SK-N-SH (cell line): ENCODE measurements at regions not wholly inside any gene's neighbourhood (a gene's known extent, or its start where the extent isn't known, plus 50 kb on each side); places are given as distances from the start of the nearest gene placed in this dataset.

ENCODE experiments used
- CTCF ChIA-PET: fragments of 300-600, 350-600 bp; formaldehyde crosslinking; extraction: SDS; loops from one replicate; lab custom pipeline; 2021; lab: Yijun Ruan, JAX
- POLR2A ChIA-PET: fragments of 350-600 bp; sonication (Branson Sonifier 250); formaldehyde crosslinking; extraction: SDS; loops from one replicate; lab custom pipeline; 2020; ENCODE audit warnings: antibody characterized with exemption, inconsistent platforms; lab: Yijun Ruan, JAX
- DNase-seq: peaks from one replicate; pipeline ENCODE4 v3.0.0; 2012
- H2AFZ ChIP-seq: fragments of 200-600 bp; sonication (generic); 2 replicates; pipeline ENCODE4 v1.8.1; 2016; ENCODE audit warnings: antibody characterized with exemption, mild to moderate bottlenecking, low read depth
- H3F3A ChIP-seq: fragments of 200-600 bp; sonication (generic); replicated peaks from 2 replicates; pipeline ENCODE3; 2016; ENCODE audit warnings: antibody characterized with exemption, mild to moderate bottlenecking; ENCODE audit not compliant: insufficient read depth
- H3K27ac ChIP-seq, 2 experiments: fragments of 200-500 bp in 1 of 2; fragments of 200-600 bp in 1 of 2; sonication (Bioruptor generic) in 1 of 2; sonication (generic), shearing (Covaris generic) in 1 of 2; 2 replicates each; pipeline versions ENCODE4 v1.5.1 to v1.6.1; 2014 to 2016; ENCODE audit warnings: low read depth in 2 of 2, inconsistent platforms in 1 of 2, low read length in 1 of 2, mild to moderate bottlenecking in 1 of 2, mixed read lengths in 1 of 2
- H3K27me3 ChIP-seq: fragments of 200-600 bp; sonication (generic), shearing (Covaris generic); 2 replicates; pipeline ENCODE4 v1.6.1; 2016; ENCODE audit warnings: mixed run types; ENCODE audit not compliant: insufficient read depth
- H3K36me3 ChIP-seq, 2 experiments: fragments of 200-500 bp in 1 of 2; fragments of 200-600 bp in 1 of 2; sonication (Bioruptor generic) in 1 of 2; sonication (generic) in 1 of 2; replicated peaks in 1 of 2; 2 replicates each; pipeline versions ENCODE3 to v1.5.1; 2014 to 2016; ENCODE audit warnings: low read length in 1 of 2, mild to moderate bottlenecking in 1 of 2; ENCODE audit not compliant: insufficient read depth in 2 of 2, control insufficient read depth in 1 of 2
- H3K4me1 ChIP-seq, 2 experiments: fragments of 200-500 bp in 1 of 2; fragments of 200-600 bp in 1 of 2; sonication (Bioruptor generic) in 1 of 2; sonication (generic), shearing (Covaris generic) in 1 of 2; 2 replicates each; pipeline versions ENCODE4 v1.5.1 to v1.6.1; 2014 to 2016; ENCODE audit warnings: low read depth in 1 of 2, low read length in 1 of 2, mixed run types in 1 of 2; ENCODE audit not compliant: insufficient read depth in 2 of 2, control insufficient read depth in 1 of 2
- H3K4me2 ChIP-seq: fragments of 200-600 bp; sonication (generic), shearing (Covaris generic); 2 replicates; pipeline ENCODE4 v1.6.1; 2017; ENCODE audit warnings: mixed run types
- H3K4me3 ChIP-seq, 2 experiments: fragments of 200-500 bp in 1 of 2; fragments of 200-600 bp in 1 of 2; sonication (Bioruptor generic) in 1 of 2; sonication (generic), shearing (Covaris generic) in 1 of 2; 2 replicates each; pipeline versions ENCODE4 v1.5.1 to v1.8.1; 2014 to 2016; ENCODE audit warnings: low read depth in 2 of 2, inconsistent platforms in 1 of 2, low read length in 1 of 2, mild to moderate bottlenecking in 1 of 2, mixed read lengths in 1 of 2, moderate library complexity in 1 of 2
- H3K79me2 ChIP-seq: fragments of 200-600 bp; sonication (generic); 2 replicates; pipeline ENCODE4 v1.8.1; 2017; ENCODE audit warnings: mild to moderate bottlenecking; ENCODE audit not compliant: insufficient read depth
- H3K9ac ChIP-seq: fragments of 200-600 bp; sonication (generic); 2 replicates; pipeline ENCODE4 v1.6.1; 2017; ENCODE audit warnings: mixed run types
- H3K9me2 ChIP-seq: fragments of 200-600 bp; sonication (generic); 2 replicates; pipeline ENCODE4 v1.6.1; 2017; ENCODE audit warnings: mixed run types
- H3K9me3 ChIP-seq: fragments of 200-600 bp; sonication (generic); 2 replicates; pipeline ENCODE4 v1.6.1; 2017; ENCODE audit warnings: mixed run types, mild to moderate bottlenecking, moderate library complexity
- H4K20me1 ChIP-seq: fragments of 200-600 bp; sonication (generic); 2 replicates; pipeline ENCODE4 v1.6.1; 2017; ENCODE audit warnings: mild to moderate bottlenecking, mixed run types; ENCODE audit not compliant: insufficient read depth
- CHD2 ChIP-seq: fragments of 150-350 bp; IDR thresholded peaks from 2 replicates; pipeline ENCODE4 v1.6.1; 2018; ENCODE audit warnings: low read length; ENCODE audit not compliant: partially characterized antibody
- CTCF ChIP-seq: fragments of 200-600 bp; sonication (generic); IDR thresholded peaks from 2 replicates; pipeline ENCODE4 v1.6.1; 2017; ENCODE audit warnings: antibody characterized with exemption, mild to moderate bottlenecking, moderate library complexity
- GATA2 ChIP-seq: sonication (generic); formaldehyde crosslinking; IDR thresholded peaks from 2 replicates; pipeline ENCODE4 v1.5.0; 2020; ENCODE audit warnings: mild to moderate bottlenecking, missing genetic modification reagents
- NFIC ChIP-seq: IDR thresholded peaks from 2 replicates; pipeline ENCODE4 v1.4.0; 2012; ENCODE audit warnings: borderline replicate concordance
- NRF1 ChIP-seq: IDR thresholded peaks from 2 replicates; pipeline ENCODE4 v1.6.1; 2012; ENCODE audit warnings: low read depth, mild to moderate bottlenecking, low read length
- POLR2AphosphoS5 ChIP-seq: IDR thresholded peaks from 2 replicates; pipeline ENCODE4 v1.6.1; 2012; ENCODE audit warnings: low read depth, low read length
- RAD21 ChIP-seq: IDR thresholded peaks from 2 replicates; pipeline ENCODE4 v1.6.1; 2012; ENCODE audit warnings: mild to moderate bottlenecking, low read length
- RCOR1 ChIP-seq: fragments of 150-350 bp; IDR thresholded peaks from 2 replicates; pipeline ENCODE4 v1.6.1; 2017; ENCODE audit warnings: antibody characterized with exemption, low read length
- SIN3A ChIP-seq: IDR thresholded peaks from 2 replicates; pipeline ENCODE4 v1.6.1; 2012; ENCODE audit warnings: low read depth, mild to moderate bottlenecking, low read length, moderate library complexity, borderline replicate concordance
- SMC3 ChIP-seq: IDR thresholded peaks from 2 replicates; pipeline ENCODE4 v1.6.1; 2012; ENCODE audit warnings: low read depth, low read length, improper control_type of control experiment
- TAF1 ChIP-seq: IDR thresholded peaks from 2 replicates; pipeline ENCODE4 v1.6.1; 2012; ENCODE audit warnings: low read depth, mild to moderate bottlenecking, low read length, moderate library complexity, borderline replicate concordance
- TCF12 ChIP-seq: IDR thresholded peaks from 2 replicates; pipeline ENCODE4 v1.4.0; 2012
- YY1 ChIP-seq: IDR thresholded peaks from 2 replicates; pipeline ENCODE4 v1.4.0; 2012; ENCODE audit warnings: low read depth, mild to moderate bottlenecking
- WGBS: methylation state at CpG from one replicate; pipeline ENCODE4 v1.1.6; 2017; ENCODE audit warnings: low lambda C conversion rate; 5-methylcytosine and 5-hydroxymethylcytosine counted together
- TF ChIP-seq, protein P1 (sequence below): fragments of 150-350 bp; IDR thresholded peaks from 2 replicates; pipeline ENCODE4 v1.6.1; 2017; ENCODE audit warnings: antibody characterized with exemption, low read length, low read depth, borderline replicate concordance
- TF ChIP-seq, protein P2 (sequence below): IDR thresholded peaks from 2 replicates; pipeline ENCODE4 v1.4.0; 2012; ENCODE audit warnings: low read depth

- H3K9ac ChIP-seq, result no peak overlapping the region
- ChIA-PET POLR2A (no interaction called here), CTCF (interaction anchor here (0.8 to 2.6 kb wide), 4 partner anchors 10 to 169 kb away, joined by 3 to 11 read pairs (median 5); no protein-coding TSS in a partner anchor)
- no peaks in the 10 kb centered on the region for H3K9me2 ChIP-seq
- 69% methylated on average over 4 of the region's 4 CpGs for WGBS
- H3K9me3 ChIP-seq, result no peaks in the 10 kb centered on the region
- H2AFZ ChIP-seq, result no peak overlapping the region
- no peaks in the 10 kb centered on the region for H3F3A ChIP-seq
- no peaks in the 10 kb centered on the region for H3K79me2 ChIP-seq
- H4K20me1 ChIP-seq, result no peaks in the 10 kb centered on the region
- H3K27ac ChIP-seq, result no peak overlapping the region
- TF ChIP-seq POLR2AphosphoS5 (no peak), SIN3A (no peak), YY1 (no peak)
- H3K4me2 ChIP-seq, result no peak overlapping the region
- no peaks in the 10 kb centered on the region for H3K27me3 ChIP-seq
- DNase-seq, result no peak
- peaks cover 0 to 24% of the 10 kb centered on the region in 2 experiments; a peak in 2 of 4 replicates for H3K4me1 ChIP-seq
- H3K36me3 ChIP-seq, result no peaks in the 10 kb centered on the region
- no peak overlapping the region for H3K4me3 ChIP-seq
Measured at GRCh38 chr7:35351466-35351865, 97.6 kb upstream of the TBX20 start.

DNA sequence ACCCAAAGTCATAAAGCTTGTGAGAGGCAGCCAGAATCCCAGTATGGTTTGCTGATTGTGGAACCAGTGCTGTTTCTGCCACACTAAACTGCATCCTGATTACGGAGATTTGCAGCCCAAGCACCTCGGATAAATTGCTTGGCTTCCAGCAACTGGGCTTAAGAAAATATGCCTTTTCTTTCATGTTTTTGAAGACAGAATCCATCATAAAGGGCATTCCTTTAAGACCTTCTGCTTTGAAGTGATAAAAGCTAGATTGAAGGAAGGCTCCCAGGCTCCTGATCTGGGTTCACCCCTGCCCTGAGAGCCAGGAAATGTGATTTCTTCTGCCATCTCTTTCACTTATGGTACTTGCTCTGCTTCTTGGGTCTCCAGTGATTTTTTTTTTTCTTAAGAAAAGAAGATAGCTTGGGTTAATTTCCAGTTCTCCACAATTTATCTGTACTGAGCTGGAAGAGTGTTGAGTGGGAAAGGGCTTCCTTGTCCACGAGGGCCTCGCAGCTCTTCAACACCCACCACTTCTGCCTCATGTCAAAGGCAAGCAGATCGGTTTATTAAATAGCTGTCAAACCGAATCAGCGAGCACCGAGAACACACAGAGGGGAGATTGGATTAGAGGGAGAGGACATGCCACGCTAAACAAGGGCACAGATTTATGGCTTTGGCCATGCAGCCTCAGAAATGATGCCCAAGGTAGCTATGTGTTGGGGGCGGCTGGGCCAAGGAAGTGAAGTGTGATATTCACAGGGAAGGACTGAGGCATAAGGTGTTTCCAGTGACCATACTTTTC is 94.9 kb upstream of the TBX20 start:
- H3K9me2 ChIP-seq, result no peaks in the 10 kb centered on the region
- ChIA-PET POLR2A (interaction anchor here (0.7 kb wide), 1 partner anchor 452 kb away, joined by 3 read pairs; no protein-coding TSS in a partner anchor), CTCF (interaction anchor here (0.6 to 1.0 kb wide), 3 partner anchors 10 to 172 kb away, joined by 3 read pairs; no protein-coding TSS in a partner anchor)
- H3K4me1 ChIP-seq, result peaks cover 0 to 7% of the 10 kb centered on the region in 2 experiments; a peak in 1 of 4 replicates
- no peaks in the 10 kb centered on the region for H3K27me3 ChIP-seq
- no peak overlapping the region for H2AFZ ChIP-seq
- WGBS, result 35% methylated on average over 10 of the region's 10 CpGs
- no peak overlapping the region for H3K4me2 ChIP-seq
- H3K36me3 ChIP-seq, result no peaks in the 10 kb centered on the region
- DNase-seq, result no peak
- no peak overlapping the region for H3K9ac ChIP-seq
- H3K4me3 ChIP-seq, result no peak overlapping the region
- TF ChIP-seq CTCF (no peak), YY1 (no peak), SIN3A (no peak), CHD2 (no peak), RAD21 (no peak), POLR2AphosphoS5 (no peak), NFIC (no peak), TCF12 (no peak), RCOR1 (no peak), GATA2 (CRISPR knock-in tag) (no peak), NRF1 (no peak), TAF1 (no peak), SMC3 (no peak)
- TF ChIP-seq, protein P1, sequence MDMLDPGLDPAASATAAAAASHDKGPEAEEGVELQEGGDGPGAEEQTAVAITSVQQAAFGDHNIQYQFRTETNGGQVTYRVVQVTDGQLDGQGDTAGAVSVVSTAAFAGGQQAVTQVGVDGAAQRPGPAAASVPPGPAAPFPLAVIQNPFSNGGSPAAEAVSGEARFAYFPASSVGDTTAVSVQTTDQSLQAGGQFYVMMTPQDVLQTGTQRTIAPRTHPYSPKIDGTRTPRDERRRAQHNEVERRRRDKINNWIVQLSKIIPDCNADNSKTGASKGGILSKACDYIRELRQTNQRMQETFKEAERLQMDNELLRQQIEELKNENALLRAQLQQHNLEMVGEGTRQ, result no peak
- TF ChIP-seq, protein P2, sequence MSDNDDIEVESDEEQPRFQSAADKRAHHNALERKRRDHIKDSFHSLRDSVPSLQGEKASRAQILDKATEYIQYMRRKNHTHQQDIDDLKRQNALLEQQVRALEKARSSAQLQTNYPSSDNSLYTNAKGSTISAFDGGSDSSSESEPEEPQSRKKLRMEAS, result no peak
- no peaks in the 10 kb centered on the region for H3K79me2 ChIP-seq
- no peaks in the 10 kb centered on the region for H4K20me1 ChIP-seq
- H3F3A ChIP-seq, result no peaks in the 10 kb centered on the region
- no peak overlapping the region for H3K27ac ChIP-seq
- no peaks in the 10 kb centered on the region for H3K9me3 ChIP-seq
